ENCODE measurements at regions not wholly inside any gene's neighbourhood (a gene's known extent, or its start where the extent isn't known, plus 50 kb on each side); places are given as distances from the start of the nearest gene placed in this dataset.

DNA sequence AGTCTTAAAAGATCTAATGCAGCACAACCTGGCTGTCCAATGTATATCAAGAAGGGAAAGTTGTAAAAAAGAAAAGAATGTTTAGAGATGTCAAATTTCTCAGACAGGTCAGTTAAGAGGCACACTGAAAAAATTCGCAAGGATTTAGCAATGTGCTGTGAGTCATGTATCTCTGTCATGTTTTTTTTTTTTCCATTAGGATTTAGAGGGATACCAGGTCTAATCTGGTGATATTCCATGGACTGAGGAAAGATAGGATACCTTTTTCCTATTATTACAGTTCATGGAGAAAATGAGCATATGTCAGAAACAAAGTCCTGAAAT lies 815.4 kb upstream of the PCDH10 start:
- no peaks in the 10 kb centered on the region for H3K27me3 ChIP-seq (ENCODE audit: insufficient read depth, low read length)
- no peaks in the 10 kb centered on the region for H4K20me1 ChIP-seq (ENCODE audit: control insufficient read depth, insufficient read depth, insufficient read length)
- no peak overlapping the region for H4K91ac ChIP-seq (ENCODE audit: insufficient read length, low read depth, low read length)
- no peak overlapping the region for H3K4me2 ChIP-seq (ENCODE audit: insufficient read depth, insufficient read length, low read length)
- H3K27ac ChIP-seq (ENCODE audit: insufficient read length, low read depth, low read length) = no peak overlapping the region
- H3K56ac ChIP-seq (ENCODE audit: insufficient read length, low read depth, low read length) = no peak overlapping the region
- no peak overlapping the region for H2BK5ac ChIP-seq (ENCODE audit: insufficient read length, low read length)
- H3K4me1 ChIP-seq (ENCODE audit: insufficient read depth, low read length) = no peaks in the 10 kb centered on the region
- H3K9me3 Mint-ChIP-seq = peaks cover 0 to 4% of the 10 kb centered on the region in 2 experiments; a peak in 4 of 5 replicates
- H3K23ac ChIP-seq (ENCODE audit: insufficient read length, low read depth, low read length) = no peak overlapping the region
- H3K9me3 ChIP-seq (ENCODE audit: control insufficient read depth, low read depth, low read length) = no peaks in the 10 kb centered on the region
- no peaks in the 10 kb centered on the region for H3K79me1 ChIP-seq (ENCODE audit: insufficient read depth, low read depth, low read length, poor library complexity, severe bottlenecking)
- H3K36me3 Mint-ChIP-seq (ENCODE audit: insufficient read depth in 1 of 3, low read depth in 3 of 3) = peaks cover 0 to 10% (median 5%) of the 10 kb centered on the region in 3 experiments; a peak in 5 of 7 replicates
- no peak overlapping the region for H3K4ac ChIP-seq (ENCODE audit: low read depth, low read length)
- H2BK20ac ChIP-seq (ENCODE audit: low read depth, low read length, poor library complexity, severe bottlenecking) = no peak overlapping the region
- no peaks in the 10 kb centered on the region for H3K79me2 ChIP-seq (ENCODE audit: insufficient read depth, low read length)
- no peaks in the 10 kb centered on the region for H3K27me3 Mint-ChIP-seq (ENCODE audit: low read depth)
- no peak overlapping the region for H3K9ac ChIP-seq (ENCODE audit: extremely low read depth, insufficient read length, low read length)
- TF ChIP-seq, protein P1, sequence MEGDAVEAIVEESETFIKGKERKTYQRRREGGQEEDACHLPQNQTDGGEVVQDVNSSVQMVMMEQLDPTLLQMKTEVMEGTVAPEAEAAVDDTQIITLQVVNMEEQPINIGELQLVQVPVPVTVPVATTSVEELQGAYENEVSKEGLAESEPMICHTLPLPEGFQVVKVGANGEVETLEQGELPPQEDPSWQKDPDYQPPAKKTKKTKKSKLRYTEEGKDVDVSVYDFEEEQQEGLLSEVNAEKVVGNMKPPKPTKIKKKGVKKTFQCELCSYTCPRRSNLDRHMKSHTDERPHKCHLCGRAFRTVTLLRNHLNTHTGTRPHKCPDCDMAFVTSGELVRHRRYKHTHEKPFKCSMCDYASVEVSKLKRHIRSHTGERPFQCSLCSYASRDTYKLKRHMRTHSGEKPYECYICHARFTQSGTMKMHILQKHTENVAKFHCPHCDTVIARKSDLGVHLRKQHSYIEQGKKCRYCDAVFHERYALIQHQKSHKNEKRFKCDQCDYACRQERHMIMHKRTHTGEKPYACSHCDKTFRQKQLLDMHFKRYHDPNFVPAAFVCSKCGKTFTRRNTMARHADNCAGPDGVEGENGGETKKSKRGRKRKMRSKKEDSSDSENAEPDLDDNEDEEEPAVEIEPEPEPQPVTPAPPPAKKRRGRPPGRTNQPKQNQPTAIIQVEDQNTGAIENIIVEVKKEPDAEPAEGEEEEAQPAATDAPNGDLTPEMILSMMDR (conservative IDR thresholded peaks at IDR 0.05) = no peak
- H3T11ph ChIP-seq (ENCODE audit: low read length) = no peak overlapping the region
- no peak overlapping the region for H3K4me3 Mint-ChIP-seq
- H2AFZ ChIP-seq (ENCODE audit: low read length) = no peak overlapping the region
- H2BK12ac ChIP-seq (ENCODE audit: insufficient read length, low read depth, low read length) = no peak overlapping the region
- no peaks in the 10 kb centered on the region for H3K23me2 ChIP-seq (ENCODE audit: insufficient read length, low read depth, low read length, poor library complexity, severe bottlenecking)
- no peak overlapping the region for H4K8ac ChIP-seq (replicated peaks; ENCODE audit: insufficient read length, low read depth, low read length)
- H3K18ac ChIP-seq (ENCODE audit: insufficient read length, low read depth, low read length) = no peak overlapping the region
- H2AK5ac ChIP-seq (ENCODE audit: insufficient read length, low read length) = no peak overlapping the region
- H3K4me1 Mint-ChIP-seq = peaks cover 2% of the 10 kb centered on the region in 2 experiments; a peak in 3 of 4 replicates
- H3K14ac ChIP-seq (ENCODE audit: insufficient read depth, low read length) = no peak overlapping the region
- DNase-seq = no peak
- no peak overlapping the region for H3K27ac Mint-ChIP-seq
- no peak overlapping the region for H4K5ac ChIP-seq (ENCODE audit: insufficient read length, low read depth, low read length)
- H2BK120ac ChIP-seq (ENCODE audit: low read depth, low read length, poor library complexity, severe bottlenecking) = no peak overlapping the region
- no peak overlapping the region for H2BK15ac ChIP-seq (ENCODE audit: low read depth, low read length)
- WGBS (ENCODE audit: extremely low coverage, insufficient read length, low lambda C conversion rate) = no CpG with 5 or more reads among the region's 1 CpG
